HCT116 (cell line): ENCODE measurements at regions not wholly inside any gene's neighbourhood (a gene's known extent, or its start where the extent isn't known, plus 50 kb on each side); places are given as distances from the start of the nearest gene placed in this dataset.
"Not testable (repeated sequence)": the region's sequence is repeated elsewhere in the genome, so short reads cannot be mapped to it uniquely, and the experiment has no call there.

Source experiments
- EZH2 ChIP-seq: fragments of 200-600 bp; sonication (generic); IDR thresholded peaks from 2 replicates; pipeline ENCODE4 v1.6.1; 2017; ENCODE audit warnings: antibody characterized with exemption, mixed run types
- EZH2phosphoT487 ChIP-seq: fragments of 200-600 bp; IDR thresholded peaks from 2 replicates; pipeline ENCODE4 v1.6.1; 2018; ENCODE audit warnings: antibody characterized with exemption, borderline replicate concordance
- MAX ChIP-seq: IDR thresholded peaks from 2 replicates; pipeline ENCODE4 v1.6.1; 2012
- POLR2A ChIP-seq: IDR thresholded peaks from 2 replicates; pipeline ENCODE4 v1.7.0; 2011; ENCODE audit warnings: borderline replicate concordance; ENCODE audit not compliant: insufficient read depth, insufficient read length; ENCODE audit errors: extremely low read depth
- POLR2AphosphoS5 ChIP-seq: IDR thresholded peaks from 2 replicates; pipeline ENCODE4 v1.6.1; 2011; ENCODE audit warnings: mild to moderate bottlenecking, low read depth, low read length, moderate library complexity
- RAD21 ChIP-seq: IDR thresholded peaks from 2 replicates; pipeline ENCODE4 v1.6.1; 2012; ENCODE audit warnings: low read depth, mild to moderate bottlenecking
- REST ChIP-seq: IDR thresholded peaks from 2 replicates; pipeline ENCODE4 v1.6.1; 2012; ENCODE audit warnings: low read depth
- YY1 ChIP-seq: IDR thresholded peaks from 2 replicates; pipeline ENCODE4 v1.6.1; 2011; ENCODE audit warnings: low read length, low read depth, moderate library complexity, mild to moderate bottlenecking; ENCODE audit not compliant: insufficient replicate concordance; ENCODE audit errors: extremely low read depth
- TF ChIP-seq, protein P1 (sequence below), 3 experiments: fragments of 200-600 bp in 1 of 3; sonication (generic) in 1 of 3; IDR thresholded peaks in 2 of 3; conservative IDR thresholded peaks in 1 of 3; 2 replicates each; pipeline ENCODE4 v1.5.1; 2012 to 2017; ENCODE audit warnings: low read depth in 2 of 3, low read length in 2 of 3, antibody characterized with exemption in 1 of 3, borderline replicate concordance in 1 of 3, control low read depth in 1 of 3, mild to moderate bottlenecking in 1 of 3, mixed read lengths in 1 of 3, mixed run types in 1 of 3, moderate library complexity in 1 of 3; ENCODE audit not compliant: insufficient read depth in 1 of 3

GRCh38 chr13:28570356-28570755 lies 75.4 kb upstream of the FLT1 start:
- TF ChIP-seq, protein P1, sequence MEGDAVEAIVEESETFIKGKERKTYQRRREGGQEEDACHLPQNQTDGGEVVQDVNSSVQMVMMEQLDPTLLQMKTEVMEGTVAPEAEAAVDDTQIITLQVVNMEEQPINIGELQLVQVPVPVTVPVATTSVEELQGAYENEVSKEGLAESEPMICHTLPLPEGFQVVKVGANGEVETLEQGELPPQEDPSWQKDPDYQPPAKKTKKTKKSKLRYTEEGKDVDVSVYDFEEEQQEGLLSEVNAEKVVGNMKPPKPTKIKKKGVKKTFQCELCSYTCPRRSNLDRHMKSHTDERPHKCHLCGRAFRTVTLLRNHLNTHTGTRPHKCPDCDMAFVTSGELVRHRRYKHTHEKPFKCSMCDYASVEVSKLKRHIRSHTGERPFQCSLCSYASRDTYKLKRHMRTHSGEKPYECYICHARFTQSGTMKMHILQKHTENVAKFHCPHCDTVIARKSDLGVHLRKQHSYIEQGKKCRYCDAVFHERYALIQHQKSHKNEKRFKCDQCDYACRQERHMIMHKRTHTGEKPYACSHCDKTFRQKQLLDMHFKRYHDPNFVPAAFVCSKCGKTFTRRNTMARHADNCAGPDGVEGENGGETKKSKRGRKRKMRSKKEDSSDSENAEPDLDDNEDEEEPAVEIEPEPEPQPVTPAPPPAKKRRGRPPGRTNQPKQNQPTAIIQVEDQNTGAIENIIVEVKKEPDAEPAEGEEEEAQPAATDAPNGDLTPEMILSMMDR (IDR thresholded peaks at IDR 0.05 in 2 of 3, conservative IDR thresholded peaks at IDR 0.05 in 1 of 3; ENCODE audit: borderline replicate concordance in 1 of 3, insufficient read depth in 1 of 3, low read depth in 2 of 3, low read length in 2 of 3): not testable (repeated sequence)
- TF ChIP-seq EZH2, YY1, MAX, EZH2phosphoT487, REST, RAD21, POLR2AphosphoS5, POLR2A: not testable (repeated sequence)
